ENCODE measurements at regions not wholly inside any gene's neighbourhood (a gene's known extent, or its start where the extent isn't known, plus 50 kb on each side); places are given as distances from the start of the nearest gene placed in this dataset.

DNA sequence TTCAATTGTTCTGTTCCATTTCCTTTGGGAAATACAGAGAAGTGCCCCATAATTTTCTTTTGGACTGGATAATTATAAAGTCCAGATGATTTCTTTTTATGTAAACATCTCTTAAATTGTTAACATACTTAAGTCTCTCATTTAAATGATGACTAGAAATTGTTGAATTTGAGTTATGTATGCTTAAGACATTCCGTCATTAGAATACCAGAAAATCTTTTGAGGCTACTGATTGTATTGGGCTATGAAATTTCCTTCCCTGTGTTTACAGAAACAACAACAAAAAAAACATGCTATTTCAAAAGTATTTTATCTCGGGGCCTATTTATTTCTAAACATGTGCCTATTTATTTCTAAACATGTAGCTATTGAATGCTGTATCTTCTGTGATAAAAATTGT is 125.4 kb downstream of the SH3BGRL2 start:
- Histone ChIP-seq H3K4me2 (no peak overlapping the region), H4K20me1 (no peaks in the 10 kb centered on the region), H3K9ac (no peak overlapping the region), H3K27ac (no peak overlapping the region), H3K4me3 (no peak overlapping the region), H3K27me3 (no peaks in the 10 kb centered on the region), H3K9me3 (replicated peaks in 1 of 11) (no peaks in the 10 kb centered on the region), H3K36me3 (no peaks in the 10 kb centered on the region), H3K4me1 (no peaks in the 10 kb centered on the region)
- no peak for TF ChIP-seq Cebpa-rat (IDR thresholded peaks at IDR 0.05)

DNA sequence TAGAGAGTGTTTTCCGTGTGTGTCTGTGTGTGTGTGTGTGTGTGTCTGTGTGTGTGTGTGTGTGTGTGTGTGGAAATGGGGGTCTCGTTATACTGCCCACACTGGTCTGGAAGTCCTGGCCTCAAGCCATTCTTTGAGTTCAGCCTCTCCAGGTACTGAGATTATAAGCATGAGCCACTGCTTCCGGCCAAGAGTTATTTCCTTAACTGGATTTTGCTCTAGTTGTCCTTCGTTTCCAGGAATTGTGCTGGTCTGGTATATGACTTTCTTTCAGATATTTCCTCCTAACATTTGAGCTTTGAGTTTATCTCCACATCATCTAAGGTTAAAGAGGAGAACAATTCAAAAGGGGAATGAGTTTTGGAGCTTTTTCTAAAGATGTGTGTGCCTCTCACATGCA is 124.8 kb downstream of the SH3BGRL2 start:
- H3K4me1 ChIP-seq = no peaks in the 10 kb centered on the region
- no peak for TF ChIP-seq Cebpa-rat (IDR thresholded peaks at IDR 0.05)
- H3K36me3 ChIP-seq = no peaks in the 10 kb centered on the region
- H3K27ac ChIP-seq = no peak overlapping the region
- no peaks in the 10 kb centered on the region for H4K20me1 ChIP-seq
- H3K9me3 ChIP-seq (replicated peaks in 1 of 11) = no peaks in the 10 kb centered on the region
- H3K27me3 ChIP-seq = no peaks in the 10 kb centered on the region
- no peak overlapping the region for H3K4me3 ChIP-seq
- no peak overlapping the region for H3K4me2 ChIP-seq
- H3K9ac ChIP-seq = no peak overlapping the region
